Loucy (cell line): ENCODE measurements at regions not wholly inside any gene's neighbourhood (a gene's known extent, or its start where the extent isn't known, plus 50 kb on each side); places are given as distances from the start of the nearest gene placed in this dataset.

ENCODE experiments used
- CTCF ChIP-seq: fragments of 200-600 bp; sonication (generic); conservative IDR thresholded peaks from 2 replicates; pipeline ENCODE4 v1.5.1; 2014; ENCODE audit warnings: mild to moderate bottlenecking, antibody characterized with exemption, low read length
- EZH2phosphoT487 ChIP-seq: fragments of 200-600 bp; IDR thresholded peaks from 2 replicates; pipeline ENCODE4 v1.6.1; 2018; ENCODE audit warnings: antibody characterized with exemption, mild to moderate bottlenecking, moderate library complexity, borderline replicate concordance

- TF ChIP-seq CTCF (no peak), EZH2phosphoT487 (no peak)
Measured at GRCh38 chr21:39087238-39088030, 95.8 kb downstream of the PSMG1 start.
